Suprapubic skin (tissue), 4 donors: ENCODE measurements at regions not wholly inside any gene's neighbourhood (a gene's known extent, or its start where the extent isn't known, plus 50 kb on each side); places are given as distances from the start of the nearest gene placed in this dataset.

Experiments
- DNase-seq, 2 donors: peaks; one replicate each; pipeline ENCODE4 v3.0.0-alpha.2; 2019; ENCODE audit warnings: low spot score in 2 of 2
- H3K27ac ChIP-seq: fragments of 200-600 bp; sonication (generic); one replicate; pipeline ENCODE4 v1.5.1; 2019
- H3K27me3 ChIP-seq: fragments of 200-600 bp; sonication (generic); one replicate; pipeline ENCODE4 v1.5.1; 2019
- H3K36me3 ChIP-seq: fragments of 200-600 bp; sonication (generic); one replicate; pipeline ENCODE4 v1.5.1; 2019
- H3K4me1 ChIP-seq: fragments of 200-600 bp; sonication (generic); one replicate; pipeline ENCODE4 v1.5.1; 2019
- H3K4me3 ChIP-seq: fragments of 200-600 bp; sonication (generic); one replicate; pipeline ENCODE4 v1.5.1; 2019; ENCODE audit warnings: mild to moderate bottlenecking
- H3K9me3 ChIP-seq: fragments of 200-600 bp; sonication (generic); one replicate; pipeline ENCODE4 v1.5.1; 2019
- CTCF ChIP-seq, 2 donors: fragments of 200-600 bp in 1 of 2; fragments of 450-650 bp in 1 of 2; sonication (generic) in 1 of 2; IDR thresholded peaks; one replicate each; pipeline ENCODE4 v1.5.1; 2016 to 2019; ENCODE audit warnings: antibody characterized with exemption in 2 of 2, mild to moderate bottlenecking in 1 of 2, moderate library complexity in 1 of 2
- EP300 ChIP-seq: sonication (generic); formaldehyde crosslinking; IDR thresholded peaks from one replicate; pipeline ENCODE4 v1.6.1; 2017; ENCODE audit warnings: antibody characterized with exemption
- POLR2A ChIP-seq, 2 donors: fragments of 450-650 bp; IDR thresholded peaks; one replicate each; pipeline ENCODE4 v1.6.1; 2017; ENCODE audit warnings: antibody characterized with exemption in 2 of 2, mild to moderate bottlenecking in 2 of 2, moderate library complexity in 2 of 2
- POLR2AphosphoS5 ChIP-seq, 3 donors: sonication (generic); formaldehyde crosslinking; IDR thresholded peaks; one replicate each; pipeline ENCODE4 v1.6.1; 2017; ENCODE audit warnings: antibody characterized with exemption in 3 of 3
- WGBS: methylation state at CpG from one replicate; pipeline ENCODE4 v1.1.5; 2018; 5-methylcytosine and 5-hydroxymethylcytosine counted together

DNA sequence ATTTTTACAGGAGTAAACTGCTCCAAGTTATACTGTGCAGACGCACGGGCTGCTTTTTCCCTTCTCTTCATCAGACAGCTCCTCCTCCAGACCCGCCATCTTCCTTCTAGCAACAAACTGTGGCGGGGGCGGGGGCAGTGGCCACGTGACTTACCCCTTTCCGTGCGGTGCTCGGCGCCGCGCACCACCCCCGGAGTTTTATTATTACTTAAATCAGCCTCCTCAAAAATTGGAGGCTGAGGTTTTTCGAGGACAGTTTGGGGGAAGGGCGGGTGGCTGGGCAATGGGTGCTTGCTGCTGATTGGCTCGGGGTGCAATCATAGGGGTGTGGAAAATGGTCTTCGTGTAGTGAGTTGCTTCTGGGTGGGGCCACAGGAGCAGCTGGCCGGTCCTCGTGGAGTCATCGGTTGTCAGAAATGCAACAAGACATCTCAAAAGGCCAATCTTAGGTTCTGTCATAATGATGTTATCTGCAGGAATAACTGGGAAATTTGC lies 77.1 kb upstream of the MFGE8 start:
- TF ChIP-seq POLR2AphosphoS5 (IDR thresholded peaks at IDR 0.05) (no peak), POLR2A (IDR thresholded peaks at IDR 0.05) (no peak), CTCF (IDR thresholded peaks at IDR 0.05) (no peak), EP300 (no peak)
- H3K4me1 ChIP-seq: no peaks in the 10 kb centered on the region
- peak in 1 of 2 donors; percentile 57 for DNase-seq
- 89% methylated on average over 19 of the region's 20 CpGs for WGBS
- H3K9me3 ChIP-seq: no peaks in the 10 kb centered on the region
- no peak overlapping the region for H3K4me3 ChIP-seq
- H3K36me3 ChIP-seq: no peaks in the 10 kb centered on the region
- no peak overlapping the region for H3K27ac ChIP-seq
- H3K27me3 ChIP-seq: peaks cover 5% of the 10 kb centered on the region

- H3K27ac ChIP-seq: no peak overlapping the region
- peaks cover 5% of the 10 kb centered on the region for H3K27me3 ChIP-seq
- no peaks in the 10 kb centered on the region for H3K4me1 ChIP-seq
- no peak overlapping the region for H3K4me3 ChIP-seq
- no peak for DNase-seq
- no peak for TF ChIP-seq EP300
- no peak for TF ChIP-seq CTCF (IDR thresholded peaks at IDR 0.05)
- no peak for TF ChIP-seq POLR2AphosphoS5 (IDR thresholded peaks at IDR 0.05)
- no peak for TF ChIP-seq POLR2A (IDR thresholded peaks at IDR 0.05)
- 96% methylated on average over 3 of the region's 3 CpGs for WGBS
- H3K9me3 ChIP-seq: no peaks in the 10 kb centered on the region
- H3K36me3 ChIP-seq: no peaks in the 10 kb centered on the region
Measured at GRCh38 chr15:88992216-88992615, 79.0 kb upstream of the MFGE8 start.

- TF ChIP-seq POLR2AphosphoS5 (IDR thresholded peaks at IDR 0.05) (no peak), POLR2A (IDR thresholded peaks at IDR 0.05) (no peak), EP300 (no peak), CTCF (IDR thresholded peaks at IDR 0.05) (no peak)
- H3K27ac ChIP-seq: no peak overlapping the region
Measured at GRCh38 chr15:88992912-88993376, 79.8 kb upstream of the MFGE8 start.

GRCh38 chr15:88993662-88994061 lies 80.5 kb upstream of the MFGE8 start:
- H3K27ac ChIP-seq: no peak overlapping the region
- no peaks in the 10 kb centered on the region for H3K9me3 ChIP-seq
- no peak for TF ChIP-seq EP300
- TF ChIP-seq POLR2A (IDR thresholded peaks at IDR 0.05): no peak
- no peak for TF ChIP-seq POLR2AphosphoS5 (IDR thresholded peaks at IDR 0.05)
- TF ChIP-seq CTCF (IDR thresholded peaks at IDR 0.05): no peak
- H3K36me3 ChIP-seq: no peaks in the 10 kb centered on the region
- H3K4me3 ChIP-seq: no peak overlapping the region
- 84% methylated on average over 5 of the region's 5 CpGs for WGBS
- DNase-seq: peak in 1 of 2 donors; percentile 23
- no peaks in the 10 kb centered on the region for H3K4me1 ChIP-seq
- peaks cover 9% of the 10 kb centered on the region for H3K27me3 ChIP-seq

More at GRCh38 chr15:88992912-88993376, 79.8 kb upstream of the MFGE8 start:
- 94% methylated on average over 7 of the region's 7 CpGs for WGBS
- H3K9me3 ChIP-seq: no peaks in the 10 kb centered on the region
- no peak for DNase-seq
- no peaks in the 10 kb centered on the region for H3K36me3 ChIP-seq
- peaks cover 9% of the 10 kb centered on the region for H3K27me3 ChIP-seq
- H3K4me1 ChIP-seq: no peaks in the 10 kb centered on the region
- H3K4me3 ChIP-seq: no peak overlapping the region

DNA sequence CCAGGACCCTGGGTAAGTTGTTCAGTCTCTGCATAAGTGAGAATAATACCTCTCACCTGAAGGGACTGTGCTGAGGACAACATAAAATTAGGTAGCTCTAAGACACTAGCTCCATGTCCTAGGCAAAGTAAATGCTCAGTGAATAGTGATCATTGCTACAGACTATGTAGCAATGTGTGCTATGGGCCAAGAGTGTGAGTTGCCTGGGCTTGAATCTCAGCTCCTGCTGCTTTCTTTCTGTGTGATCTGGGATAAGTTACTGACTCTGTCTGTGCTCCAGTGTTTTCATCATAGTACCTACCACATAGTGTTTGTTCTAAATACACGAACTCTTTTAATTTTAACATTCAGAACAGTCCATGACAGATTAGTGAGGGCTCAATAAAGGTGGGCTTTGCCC lies 81.1 kb upstream of the MFGE8 start:
- TF ChIP-seq CTCF (IDR thresholded peaks at IDR 0.05) (no peak), EP300 (no peak), POLR2AphosphoS5 (IDR thresholded peaks at IDR 0.05) (no peak), POLR2A (IDR thresholded peaks at IDR 0.05) (no peak)
- Histone ChIP-seq H3K27ac (no peak overlapping the region), H3K9me3 (no peaks in the 10 kb centered on the region), H3K27me3 (peaks cover 9% of the 10 kb centered on the region), H3K36me3 (no peaks in the 10 kb centered on the region), H3K4me3 (no peak overlapping the region), H3K4me1 (no peaks in the 10 kb centered on the region)
- 87% methylated on average over 1 of the region's 1 CpG for WGBS
- peak in 1 of 2 donors; percentile 53 for DNase-seq
